IMR-90 (cell line): ENCODE measurements at regions not wholly inside any gene's neighbourhood (a gene's known extent, or its start where the extent isn't known, plus 50 kb on each side); places are given as distances from the start of the nearest gene placed in this dataset.

Source experiments
- ATAC-seq: fragments of 200-7000 bp; cut with Tn5 transposase; 2 replicates; pipeline ENCODE4 v1.9.1; 2020; ENCODE audit warnings: low read depth, mild to moderate bottlenecking, moderate library complexity
- BruUV-seq: library from RNA; stranded (reverse); fragments of 400-500 nt; replicated peaks from 2 replicates; lab custom pipeline; 2021; lab: Mats Ljungman, UMichigan
- CTCF ChIA-PET: fragments of 300-600 bp; formaldehyde crosslinking; extraction: SDS; loops from one replicate; lab custom pipeline; 2021; ENCODE audit warnings: antibody characterized with exemption; lab: Yijun Ruan, JAX
- POLR2A ChIA-PET: fragments of 300-600 bp; sonication (Branson Sonifier 250); formaldehyde crosslinking; loops from one replicate; lab custom pipeline; 2022; ENCODE audit warnings: antibody characterized with exemption; ENCODE audit not compliant: unreplicated experiment; lab: Charles Lee
- DNase-seq: peaks from one replicate; pipeline ENCODE4 v3.0.0; 2013
- H2AFZ ChIP-seq: replicated peaks from 2 replicates; pipeline ENCODE3; 2013; ENCODE audit warnings: low read length, mild to moderate bottlenecking; ENCODE audit not compliant: poor library complexity
- H2AK5ac ChIP-seq: 2 replicates; pipeline ENCODE4 v1.6.1; 2013; ENCODE audit warnings: low read depth, low read length, inconsistent platforms
- H2AK9ac ChIP-seq: replicated peaks from 2 replicates; pipeline ENCODE3; 2013; ENCODE audit warnings: mild to moderate bottlenecking, low read depth, low read length, moderate library complexity; ENCODE audit not compliant: poor library complexity
- H2BK120ac ChIP-seq: 2 replicates; pipeline ENCODE4 v1.6.1; 2013; ENCODE audit warnings: low read depth, low read length, inconsistent platforms
- H2BK15ac ChIP-seq: 3 replicates; pipeline ENCODE4 v1.6.1; 2013; ENCODE audit warnings: low read depth, low read length, inconsistent platforms
- H2BK20ac ChIP-seq: 2 replicates; pipeline ENCODE4 v1.6.1; 2013; ENCODE audit warnings: low read depth, mild to moderate bottlenecking, inconsistent platforms, low read length, moderate library complexity
- H2BK5ac ChIP-seq: 2 replicates; pipeline ENCODE4 v1.6.1; 2013; ENCODE audit warnings: mild to moderate bottlenecking, low read depth, low read length, inconsistent platforms; ENCODE audit not compliant: poor library complexity, severe bottlenecking
- H3K14ac ChIP-seq: replicated peaks from 2 replicates; pipeline ENCODE4 v1.6.1; 2013; ENCODE audit warnings: low read depth, low read length, inconsistent platforms
- H3K18ac ChIP-seq: 2 replicates; pipeline ENCODE4 v1.6.1; 2013; ENCODE audit warnings: low read depth, low read length, control low read depth
- H3K23ac ChIP-seq: 2 replicates; pipeline ENCODE4 v1.6.1; 2013; ENCODE audit warnings: low read depth, low read length, inconsistent platforms
- H3K27ac ChIP-seq: 2 replicates; pipeline ENCODE4 v1.5.1; 2013; ENCODE audit warnings: mild to moderate bottlenecking, control low read depth, low read length; ENCODE audit not compliant: insufficient read depth
- H3K27me3 ChIP-seq: 2 replicates; pipeline ENCODE4 v1.6.1; 2013; ENCODE audit warnings: low read length; ENCODE audit not compliant: control insufficient read depth, insufficient read depth
- H3K36me3 ChIP-seq: 2 replicates; pipeline ENCODE4 v1.6.1; 2013; ENCODE audit warnings: low read length, mixed read lengths; ENCODE audit not compliant: control insufficient read depth, insufficient read depth
- H3K4ac ChIP-seq: 2 replicates; pipeline ENCODE4 v1.6.1; 2013; ENCODE audit warnings: low read depth, low read length, inconsistent platforms
- H3K4me1 ChIP-seq: 2 replicates; pipeline ENCODE4 v1.6.1; 2013; ENCODE audit warnings: low read length, mixed read lengths; ENCODE audit not compliant: control insufficient read depth, insufficient read depth
- H3K4me2 ChIP-seq: 2 replicates; pipeline ENCODE4 v1.6.1; 2013; ENCODE audit warnings: low read depth, mild to moderate bottlenecking, control low read depth, low read length, moderate library complexity
- H3K4me3 ChIP-seq: 2 replicates; pipeline ENCODE4 v1.5.1; 2013; ENCODE audit warnings: low read depth, mild to moderate bottlenecking, control low read depth, low read length, moderate library complexity; ENCODE audit not compliant: insufficient read depth
- H3K56ac ChIP-seq: 2 replicates; pipeline ENCODE4 v1.6.1; 2013; ENCODE audit warnings: low read length, inconsistent platforms; ENCODE audit not compliant: insufficient read depth; ENCODE audit errors: extremely low read depth
- H3K79me1 ChIP-seq, 2 experiments: 2 replicates each; pipeline ENCODE4 v1.6.1; 2013; ENCODE audit warnings: low read length in 2 of 2, inconsistent platforms in 1 of 2, low read depth in 1 of 2
- H3K9ac ChIP-seq: 2 replicates; pipeline ENCODE4 v1.6.1; 2013; ENCODE audit warnings: low read depth, low read length, control low read depth
- H3K9me1 ChIP-seq: 2 replicates; pipeline ENCODE4 v1.6.1; 2013; ENCODE audit warnings: low read length, inconsistent platforms; ENCODE audit not compliant: insufficient read depth
- H3K9me3 ChIP-seq: 2 replicates; pipeline ENCODE4 v1.6.1; 2013; ENCODE audit warnings: low read length; ENCODE audit not compliant: control insufficient read depth, insufficient read depth
- H4K20me1 ChIP-seq: 2 replicates; pipeline ENCODE4 v1.6.1; 2013; ENCODE audit warnings: low read length, inconsistent platforms; ENCODE audit not compliant: insufficient read depth
- H4K5ac ChIP-seq: 2 replicates; pipeline ENCODE4 v1.6.1; 2013; ENCODE audit warnings: mild to moderate bottlenecking, low read depth, low read length, control low read depth
- H4K8ac ChIP-seq, 2 experiments: 2 replicates each; pipeline ENCODE4 v1.6.1; 2013; ENCODE audit warnings: low read depth in 2 of 2, low read length in 2 of 2, control low read depth in 1 of 2, inconsistent platforms in 1 of 2
- H4K91ac ChIP-seq: 2 replicates; pipeline ENCODE4 v1.6.1; 2013; ENCODE audit warnings: low read depth, low read length, inconsistent platforms; ENCODE audit not compliant: insufficient read depth
- BHLHE40 ChIP-seq: fragments of 150-350 bp; IDR thresholded peaks from 2 replicates; pipeline ENCODE4 v1.6.1; 2016; ENCODE audit warnings: mild to moderate bottlenecking, low read depth, low read length
- CHD1 ChIP-seq: IDR thresholded peaks from 2 replicates; pipeline ENCODE4 v1.6.1; 2012; ENCODE audit warnings: low read depth, low read length, improper control_type of control experiment
- CTCF ChIP-seq: conservative IDR thresholded peaks from 2 replicates; pipeline ENCODE4 v1.5.1; 2012; ENCODE audit warnings: mild to moderate bottlenecking, low read depth, low read length, improper control_type of control experiment
- ELK1 ChIP-seq: fragments of 150-350 bp; IDR thresholded peaks from 2 replicates; pipeline ENCODE4 v1.6.1; 2016; ENCODE audit warnings: low read depth, mild to moderate bottlenecking, low read length, moderate library complexity, borderline replicate concordance
- FOS ChIP-seq: fragments of 150-350 bp; IDR thresholded peaks from 2 replicates; pipeline ENCODE4 v1.6.1; 2016; ENCODE audit warnings: low read depth, low read length
- MAFK ChIP-seq: IDR thresholded peaks from 2 replicates; pipeline ENCODE4 v1.6.1; 2012; ENCODE audit warnings: low read depth, low read length, improper control_type of control experiment
- NFE2L2 ChIP-seq: fragments of 150-350 bp; IDR thresholded peaks from 2 replicates; pipeline ENCODE4 v1.6.1; 2016; ENCODE audit warnings: low read depth, mild to moderate bottlenecking, low read length
- SMC3 ChIP-seq: fragments of 150-350 bp; IDR thresholded peaks from 2 replicates; pipeline ENCODE4 v1.6.1; 2016; ENCODE audit warnings: low read depth, mild to moderate bottlenecking, antibody characterized with exemption, low read length, moderate library complexity
- WGBS, 2 experiments: methylation state at CpG; one replicate each; pipeline versions ENCODE4 v1.1.5 to v1.1.7; 2013; ENCODE audit warnings: missing lambda C conversion rate in 2 of 2; ENCODE audit not compliant: insufficient read length in 1 of 2; ENCODE audit errors: extremely low coverage in 2 of 2; 5-methylcytosine and 5-hydroxymethylcytosine counted together
- dilution Hi-C: fragments of 300-500 bp; cut with HindIII; formaldehyde crosslinking; loops from one replicate; pipeline ENCODE4 v1.14.3; 2018; ENCODE audit warnings: low sequenced_read_pairs; ENCODE audit not compliant: unreplicated experiment
- in situ Hi-C: fragments of 300-500 bp; cut with MboI; formaldehyde crosslinking; loops from 3 replicates; pipeline ENCODE4 v1.14.3; 2019; ENCODE audit warnings: low sequenced_read_pairs, inconsistent platforms, mixed read lengths
- intact Hi-C: fragments of 100-400 bp; cut with micrococcal nuclease; formaldehyde crosslinking; loops from 2 replicates; pipeline ENCODE4 v1.10.0; 2022

GRCh38 chr3:124161448-124161847, 169.5 kb upstream of the ROPN1 start:
- Histone ChIP-seq H2AK5ac (no peak overlapping the region), H3K79me1 (no peaks in the 10 kb centered on the region), H2BK120ac (no peak overlapping the region), H2AFZ (no peak overlapping the region), H3K4me3 (no peak overlapping the region), H2BK15ac (no peak overlapping the region), H3K9me1 (peaks cover 8% of the 10 kb centered on the region), H3K56ac (no peak overlapping the region), H2BK20ac (no peak overlapping the region), H3K18ac (no peak overlapping the region), H4K5ac (no peak overlapping the region), H3K23ac (no peak overlapping the region), H3K14ac (no peak overlapping the region), H3K4me1 (peaks cover 2% of the 10 kb centered on the region; the same call in 1 of the 2 replicates), H3K36me3 (no peaks in the 10 kb centered on the region), H4K20me1 (0 out of 2 replicates have a peak, but pooled peaks cover 4% of the 10 kb centered on the region), H2BK5ac (no peak overlapping the region), H3K9me3 (no peaks in the 10 kb centered on the region), H3K9ac (no peak overlapping the region), H4K91ac (no peak overlapping the region), H3K4ac (no peak overlapping the region), H2AK9ac (no peak overlapping the region), H3K4me2 (no peak overlapping the region), H3K27me3 (peaks cover 5% of the 10 kb centered on the region), H4K8ac (no peak overlapping the region), H3K27ac (no peak overlapping the region)
- dilution Hi-C loops, result no loop called here
- ATAC-seq (no peak), DNase-seq (no peak)
- WGBS, 2 experiments, result no CpG with 5 or more reads among the region's 2 CpGs
- ChIA-PET CTCF (no interaction called here), POLR2A (no interaction called here)
- intact Hi-C loops, result no loop called here
- TF ChIP-seq ELK1, result no peak
- TF ChIP-seq NFE2L2, result no peak
- TF ChIP-seq BHLHE40, result no peak
- TF ChIP-seq CTCF, result no peak
- TF ChIP-seq SMC3, result no peak
- no peak for TF ChIP-seq CHD1
- TF ChIP-seq MAFK, result no peak
- no peak for TF ChIP-seq FOS
- in situ Hi-C loops, result no loop called here
- BruUV-seq, result no TSS peak
